CD14-positive monocyte (primary cell): ENCODE measurements at regions not wholly inside any gene's neighbourhood (a gene's known extent, or its start where the extent isn't known, plus 50 kb on each side); places are given as distances from the start of the nearest gene placed in this dataset.

ENCODE experiments used
- DNase-seq, 3 donors: peaks; one replicate each; pipeline ENCODE4 v3.0.0-alpha.2; 2011 to 2022
- H2AFZ ChIP-seq: 2 replicates; pipeline ENCODE4 v1.6.0; 2012; ENCODE audit warnings: mild to moderate bottlenecking, low read depth, low read length, inconsistent platforms; ENCODE audit not compliant: insufficient read depth, poor library complexity, severe bottlenecking
- H3K27ac ChIP-seq, 2 donors: 1 replicate in 1 of 2; 2 replicates in 1 of 2; pipeline ENCODE4 v1.5.1; 2012 to 2013; ENCODE audit warnings: low read length in 2 of 2, control low read depth in 1 of 2, inconsistent platforms in 1 of 2, low read depth in 1 of 2, mild to moderate bottlenecking in 1 of 2
- H3K27me3 ChIP-seq, 2 donors: one replicate each; pipeline versions ENCODE4 v1.6.0 to v1.6.1; 2011 to 2013; ENCODE audit warnings: low read length in 2 of 2; ENCODE audit not compliant: control insufficient read depth in 2 of 2, insufficient read depth in 2 of 2
- H3K36me3 ChIP-seq, 2 donors: replicated peaks in 1 of 2; 1 replicate in 1 of 2; 2 replicates in 1 of 2; pipeline versions ENCODE4 v1.5.1 to v1.6.1; 2012 to 2013; ENCODE audit warnings: low read length in 2 of 2, control low read depth in 1 of 2, inconsistent platforms in 1 of 2, mild to moderate bottlenecking in 1 of 2; ENCODE audit not compliant: insufficient read depth in 2 of 2, control insufficient read depth in 1 of 2
- H3K4me1 ChIP-seq, 2 donors: 1 replicate in 1 of 2; 2 replicates in 1 of 2; pipeline versions ENCODE4 v1.5.1 to v1.6.1; 2012 to 2013; ENCODE audit warnings: low read length in 2 of 2, control low read depth in 1 of 2, inconsistent platforms in 1 of 2, mild to moderate bottlenecking in 1 of 2, moderate library complexity in 1 of 2; ENCODE audit not compliant: insufficient read depth in 2 of 2, control insufficient read depth in 1 of 2
- H3K4me2 ChIP-seq: replicated peaks from 2 replicates; pipeline ENCODE3; 2012; ENCODE audit warnings: low read length, moderate library complexity, mild to moderate bottlenecking; ENCODE audit not compliant: poor library complexity, severe bottlenecking; ENCODE audit errors: extremely low read depth
- H3K4me3 ChIP-seq, 3 experiments: fragments of 200-600 bp in 1 of 3; sonication (generic) in 1 of 3; replicated peaks in 1 of 3; 1 replicate in 2 of 3; 2 replicates in 1 of 3; pipeline ENCODE4 v1.5.1; 2011 to 2013; ENCODE audit warnings: low read length in 3 of 3, mild to moderate bottlenecking in 3 of 3, control low read depth in 2 of 3, low read depth in 2 of 3, inconsistent platforms in 1 of 3, moderate library complexity in 1 of 3
- H3K79me2 ChIP-seq: 2 replicates; pipeline ENCODE4 v1.6.0; 2012; ENCODE audit warnings: mild to moderate bottlenecking, control low read depth, inconsistent platforms, low read length, moderate library complexity; ENCODE audit not compliant: insufficient read depth
- H3K9ac ChIP-seq: 2 replicates; pipeline ENCODE4 v1.6.0; 2017; ENCODE audit warnings: low read length, mild to moderate bottlenecking; ENCODE audit not compliant: insufficient read depth, poor library complexity, severe bottlenecking
- H3K9me3 ChIP-seq, 2 donors: replicated peaks in 1 of 2; 1 replicate in 1 of 2; 2 replicates in 1 of 2; pipeline versions ENCODE4 v1.5.1 to v1.6.1; 2012 to 2013; ENCODE audit warnings: low read length in 2 of 2, control low read depth in 1 of 2; ENCODE audit not compliant: control insufficient read depth in 1 of 2, insufficient read depth in 1 of 2
- H4K20me1 ChIP-seq: 2 replicates; pipeline ENCODE4 v1.6.0; 2012; ENCODE audit warnings: mild to moderate bottlenecking, low read length, control low read depth, moderate library complexity; ENCODE audit not compliant: insufficient read depth
- H3K27ac Mint-ChIP-seq, 7 donors: one replicate each; pipeline ENCODE4 v1.8.0; 2020; ENCODE audit warnings: mild to moderate bottlenecking in 7 of 7, mixed read lengths in 7 of 7, moderate library complexity in 6 of 7, inconsistent platforms in 2 of 7
- H3K27me3 Mint-ChIP-seq, 3 donors: one replicate each; pipeline ENCODE4 v1.8.0; 2021 to 2022; ENCODE audit warnings: low read depth in 3 of 3, mild to moderate bottlenecking in 3 of 3, mixed read lengths in 3 of 3, moderate library complexity in 3 of 3, inconsistent platforms in 1 of 3
- H3K36me3 Mint-ChIP-seq, 2 donors: one replicate each; pipeline ENCODE4 v1.8.0; 2020; ENCODE audit warnings: mixed read lengths in 2 of 2, inconsistent platforms in 1 of 2, mild to moderate bottlenecking in 1 of 2
- H3K4me1 Mint-ChIP-seq: one replicate; pipeline ENCODE4 v1.8.0; 2020; ENCODE audit warnings: mild to moderate bottlenecking, mixed read lengths
- H3K4me3 Mint-ChIP-seq, 2 donors: one replicate each; pipeline ENCODE4 v1.8.0; 2020; ENCODE audit warnings: mild to moderate bottlenecking in 2 of 2, mixed read lengths in 2 of 2, moderate library complexity in 1 of 2
- H3K9me3 Mint-ChIP-seq, 7 donors: one replicate each; pipeline ENCODE4 v1.8.0; 2020 to 2022; ENCODE audit warnings: mixed read lengths in 7 of 7, mild to moderate bottlenecking in 6 of 7, moderate library complexity in 6 of 7, inconsistent platforms in 2 of 7
- CTCF ChIP-seq: fragments of 200-600 bp; IDR thresholded peaks from one replicate; pipeline ENCODE4 v1.8.0; 2022; ENCODE audit warnings: antibody characterized with exemption, mild to moderate bottlenecking
- WGBS: methylation state at CpG from one replicate; pipeline ENCODE4 v1.1.5; 2013; ENCODE audit warnings: missing lambda C conversion rate; ENCODE audit not compliant: insufficient coverage; 5-methylcytosine and 5-hydroxymethylcytosine counted together
- intact Hi-C, 2 donors: fragments of 100-400 bp; cut with micrococcal nuclease; formaldehyde crosslinking; loops; one replicate each; pipeline versions ENCODE4 v1.15.0 to v1.15.1; 2023

- Histone ChIP-seq H2AFZ (no peak overlapping the region), H3K4me3 (no peak overlapping the region), H3K9ac (no peak overlapping the region), H3K27me3 (no peaks in the 10 kb centered on the region), H4K20me1 (no peaks in the 10 kb centered on the region), H3K4me1 (no peaks in the 10 kb centered on the region), H3K4me2 (no peak overlapping the region), H3K79me2 (no peaks in the 10 kb centered on the region), H3K36me3 (no peaks in the 10 kb centered on the region), H3K9me3 (no peaks in the 10 kb centered on the region), H3K27ac (no peak overlapping the region)
- Mint-ChIP-seq H3K4me1 (no peaks in the 10 kb centered on the region), H3K4me3 (no peak overlapping the region), H3K9me3 (no peaks in the 10 kb centered on the region), H3K36me3 (no peaks in the 10 kb centered on the region), H3K27ac (no peak overlapping the region), H3K27me3 (peaks cover 0 to 3% (median 0%) of the 10 kb centered on the region in 3 donors)
- TF ChIP-seq CTCF, result no peak
- DNase-seq, result no peak
- intact Hi-C loops, result no loop called here
- WGBS, result 69% methylated on average over 2 of the region's 2 CpGs
These were observed 72.7 kb downstream of the FANCF start for GRCh38 chr11:22552885-22553284.

GRCh38 chr11:22546746-22547145, 78.9 kb downstream of the FANCF start:
- H3K36me3 ChIP-seq, result no peaks in the 10 kb centered on the region
- no peaks in the 10 kb centered on the region for H4K20me1 ChIP-seq
- no peaks in the 10 kb centered on the region for H3K9me3 ChIP-seq
- peaks cover 0 to 2% (median 0%) of the 10 kb centered on the region in 7 donors for H3K9me3 Mint-ChIP-seq
- intact Hi-C loops, result no loop called here
- no CpG with 5 or more reads among the region's 1 CpG for WGBS
- no peak for DNase-seq
- H3K4me3 ChIP-seq, result no peak overlapping the region
- no peak overlapping the region for H3K4me2 ChIP-seq
- no peaks in the 10 kb centered on the region for H3K4me1 ChIP-seq
- H3K27me3 ChIP-seq, result no peaks in the 10 kb centered on the region
- H2AFZ ChIP-seq, result no peak overlapping the region
- H3K27ac ChIP-seq, result no peak overlapping the region
- no peak overlapping the region for H3K4me3 Mint-ChIP-seq
- H3K79me2 ChIP-seq, result no peaks in the 10 kb centered on the region
- no peak for TF ChIP-seq CTCF
- H3K27ac Mint-ChIP-seq, result no peak overlapping the region
- no peak overlapping the region for H3K9ac ChIP-seq
- no peaks in the 10 kb centered on the region for H3K4me1 Mint-ChIP-seq
- no peaks in the 10 kb centered on the region for H3K27me3 Mint-ChIP-seq
- H3K36me3 Mint-ChIP-seq, result no peaks in the 10 kb centered on the region
